Transverse colon (tissue), 3 donors: ENCODE measurements at regions not wholly inside any gene's neighbourhood (a gene's known extent, or its start where the extent isn't known, plus 50 kb on each side); places are given as distances from the start of the nearest gene placed in this dataset.

ENCODE experiments used
- EP300 ChIP-seq: sonication (generic); formaldehyde crosslinking; IDR thresholded peaks from one replicate; pipeline ENCODE4 v1.6.1; 2017; ENCODE audit warnings: antibody characterized with exemption, low read depth
- POLR2A ChIP-seq: fragments of 450-650 bp; IDR thresholded peaks from one replicate; pipeline ENCODE4 v1.6.1; 2016; ENCODE audit warnings: antibody characterized with exemption, mild to moderate bottlenecking, moderate library complexity
- TF ChIP-seq, protein P1 (sequence below), 5 experiments: fragments of 200-600 bp in 3 of 5; fragments of 450-650 bp in 2 of 5; sonication (generic) in 3 of 5; IDR thresholded peaks; 1 replicate in 2 of 5; 2 replicates in 3 of 5; pipeline ENCODE4 v1.5.1; 2016 to 2017; ENCODE audit warnings: antibody characterized with exemption in 5 of 5, inconsistent platforms in 3 of 5, mild to moderate bottlenecking in 2 of 5, moderate library complexity in 1 of 5

- TF ChIP-seq, protein P1, sequence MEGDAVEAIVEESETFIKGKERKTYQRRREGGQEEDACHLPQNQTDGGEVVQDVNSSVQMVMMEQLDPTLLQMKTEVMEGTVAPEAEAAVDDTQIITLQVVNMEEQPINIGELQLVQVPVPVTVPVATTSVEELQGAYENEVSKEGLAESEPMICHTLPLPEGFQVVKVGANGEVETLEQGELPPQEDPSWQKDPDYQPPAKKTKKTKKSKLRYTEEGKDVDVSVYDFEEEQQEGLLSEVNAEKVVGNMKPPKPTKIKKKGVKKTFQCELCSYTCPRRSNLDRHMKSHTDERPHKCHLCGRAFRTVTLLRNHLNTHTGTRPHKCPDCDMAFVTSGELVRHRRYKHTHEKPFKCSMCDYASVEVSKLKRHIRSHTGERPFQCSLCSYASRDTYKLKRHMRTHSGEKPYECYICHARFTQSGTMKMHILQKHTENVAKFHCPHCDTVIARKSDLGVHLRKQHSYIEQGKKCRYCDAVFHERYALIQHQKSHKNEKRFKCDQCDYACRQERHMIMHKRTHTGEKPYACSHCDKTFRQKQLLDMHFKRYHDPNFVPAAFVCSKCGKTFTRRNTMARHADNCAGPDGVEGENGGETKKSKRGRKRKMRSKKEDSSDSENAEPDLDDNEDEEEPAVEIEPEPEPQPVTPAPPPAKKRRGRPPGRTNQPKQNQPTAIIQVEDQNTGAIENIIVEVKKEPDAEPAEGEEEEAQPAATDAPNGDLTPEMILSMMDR (IDR thresholded peaks at IDR 0.05), result no peak
- TF ChIP-seq POLR2A (no peak), EP300 (no peak)
Observed at GRCh38 chr7:125563557-125563956, 633.9 kb upstream of the POT1 start.
